ENCODE measurements at regions not wholly inside any gene's neighbourhood (a gene's known extent, or its start where the extent isn't known, plus 50 kb on each side); places are given as distances from the start of the nearest gene placed in this dataset.
"Not testable (repeated sequence)": the region's sequence is repeated elsewhere in the genome, so short reads cannot be mapped to it uniquely, and the experiment has no call there.

- intact Hi-C loops (cut with micrococcal nuclease): loop anchor here (1.0 to 10.0 kb wide), 11 partner anchors 13 to 1812 kb away; a partner anchor contains a TSS
- Mint-ChIP-seq H3K36me3 (ENCODE audit: low read depth) (peaks cover 16% of the 10 kb centered on the region), H3K27me3 (no peaks in the 10 kb centered on the region), H3K27ac (no peak overlapping the region), H3K4me3 (no peak overlapping the region), H3K9me3 (no peaks in the 10 kb centered on the region), H3K4me1 (peaks cover 18% of the 10 kb centered on the region)
- DNase-seq (peak; percentile 30), ATAC-seq (ENCODE audit: low read depth) (peak; percentile 25)
- no peak for TF ChIP-seq CTCF (IDR thresholded peaks at IDR 0.05)
- CTCF ChIA-PET: interaction anchor here (1.0 to 3.3 kb wide), 9 partner anchors 19 to 1241 kb away, joined by 3 to 18 read pairs (median 9); a partner anchor contains a TSS
- POLR2A ChIA-PET: interaction anchor here (0.5 to 11.7 kb wide), 59 partner anchors 8 to 1816 kb away, joined by 3 to 1167 read pairs (median 8); partner anchors contain the start of genes TRIM27 and ZKSCAN8
These were observed 75.2 kb downstream of the OR2B2 start for GRCh38 chr6:27836783-27837624.

- DNase-seq: no peak
- CTCF ChIA-PET: interaction anchor here (0.8 to 3.3 kb wide), 6 partner anchors 18 to 54 kb away, joined by 3 to 18 read pairs (median 8); a partner anchor contains a TSS
These were observed 75.9 kb downstream of the OR2B2 start for GRCh38 chr6:27836141-27836782.

GRCh38 chr6:27834879-27835549 is 77.2 kb downstream of the OR2B2 start:
- CTCF ChIA-PET: interaction anchor here (0.8 to 2.1 kb wide), 3 partner anchors 37 to 55 kb away, joined by 3 to 4 read pairs (median 3); a partner anchor contains a TSS
- intact Hi-C loops (cut with micrococcal nuclease): loop anchor here (5.0 to 10.0 kb wide), 6 partner anchors 302 to 1810 kb away; a partner anchor contains a TSS
- no peak for TF ChIP-seq CTCF (IDR thresholded peaks at IDR 0.05)
- Mint-ChIP-seq H3K27me3 (no peaks in the 10 kb centered on the region), H3K9me3 (no peaks in the 10 kb centered on the region), H3K27ac (peak overlapping the region; percentile 67), H3K4me1 (peaks cover 31% of the 10 kb centered on the region), H3K4me3 (no peak overlapping the region), H3K36me3 (ENCODE audit: low read depth) (peaks cover 25% of the 10 kb centered on the region)
- ATAC-seq (ENCODE audit: low read depth) (no peak), DNase-seq (no peak)
- POLR2A ChIA-PET: interaction anchor here (0.5 to 11.7 kb wide), 12 partner anchors 13 to 1809 kb away, joined by 3 to 1167 read pairs (median 43); a partner anchor contains a TSS

More at GRCh38 chr6:27836141-27836782, 75.9 kb downstream of the OR2B2 start:
- Mint-ChIP-seq H3K27ac (no peak overlapping the region), H3K27me3 (no peaks in the 10 kb centered on the region), H3K36me3 (ENCODE audit: low read depth) (peaks cover 19% of the 10 kb centered on the region), H3K9me3 (no peaks in the 10 kb centered on the region), H3K4me3 (no peak overlapping the region), H3K4me1 (peaks cover 22% of the 10 kb centered on the region)
- intact Hi-C loops (cut with micrococcal nuclease): loop anchor here (2.0 to 10.0 kb wide), 9 partner anchors 301 to 1811 kb away; a partner anchor contains a TSS
- ATAC-seq (ENCODE audit: low read depth): no peak
- no peak for TF ChIP-seq CTCF (IDR thresholded peaks at IDR 0.05)
- POLR2A ChIA-PET: interaction anchor here (1.1 to 11.7 kb wide), 33 partner anchors 7 to 1815 kb away, joined by 3 to 1167 read pairs (median 20); partner anchors contain the start of gene ZKSCAN8

- H3K4me3 Mint-ChIP-seq: no peak overlapping the region
- DNase-seq (no peak), ATAC-seq (ENCODE audit: low read depth) (no peak)
- TF ChIP-seq CTCF (IDR thresholded peaks at IDR 0.05): no peak
- CTCF ChIA-PET: interaction anchor here (1.1 to 2.1 kb wide), 2 partner anchors 38 to 55 kb away, joined by 3 to 4 read pairs; a partner anchor contains a TSS
- H3K27ac Mint-ChIP-seq: peak overlapping the region; percentile 19
- no peaks in the 10 kb centered on the region for H3K27me3 Mint-ChIP-seq
- H3K4me1 Mint-ChIP-seq: peaks cover 31% of the 10 kb centered on the region
- peaks cover 25% of the 10 kb centered on the region for H3K36me3 Mint-ChIP-seq (ENCODE audit: low read depth)
- intact Hi-C loops (cut with micrococcal nuclease): loop anchor here (10.0 kb wide), 2 partner anchors 1590 to 1810 kb away; a partner anchor contains a TSS
- H3K9me3 Mint-ChIP-seq: no peaks in the 10 kb centered on the region
- POLR2A ChIA-PET: interaction anchor here (0.5 to 11.7 kb wide), 10 partner anchors 13 to 1677 kb away, joined by 3 to 1167 read pairs (median 31); a partner anchor contains a TSS
These were observed 77.8 kb downstream of the OR2B2 start for GRCh38 chr6:27834384-27834783.

- Mint-ChIP-seq H3K4me1 (peaks cover 30% of the 10 kb centered on the region), H3K4me3 (peak overlapping the region; percentile 92), H3K27ac (peak overlapping the region; percentile 97), H3K36me3 (ENCODE audit: low read depth) (peaks cover 25% of the 10 kb centered on the region)
- H3K27me3 Mint-ChIP-seq, CTCF ChIA-PET, H3K9me3 Mint-ChIP-seq: not testable (repeated sequence)
- POLR2A ChIA-PET: interaction anchor here (0.6 to 11.7 kb wide), 28 partner anchors 10 to 1811 kb away, joined by 3 to 1167 read pairs (median 7); partner anchors contain the start of genes TRIM27 and ZKSCAN4
- peak; percentile 88 for ATAC-seq (ENCODE audit: low read depth)
- peak; percentile 67 for DNase-seq
- intact Hi-C loops (cut with micrococcal nuclease): loop anchor here (10.0 kb wide), 2 partner anchors 1587 to 1807 kb away; a partner anchor contains a TSS
These were observed 80.6 kb downstream of the OR2B2 start for GRCh38 chr6:27831434-27832081.

- Mint-ChIP-seq H3K27ac (peak overlapping the region; percentile 97), H3K4me1 (peaks cover 34% of the 10 kb centered on the region), H3K4me3 (peak overlapping the region; percentile 92), H3K36me3 (ENCODE audit: low read depth) (peaks cover 24% of the 10 kb centered on the region)
- intact Hi-C loops (cut with micrococcal nuclease): loop anchor here (10.0 kb wide), 2 partner anchors 1586 to 1806 kb away; a partner anchor contains a TSS
- not testable (repeated sequence) for H3K27me3 Mint-ChIP-seq, DNase-seq, H3K9me3 Mint-ChIP-seq
- CTCF ChIA-PET: interaction anchor here (1.0 kb wide), 1 partner anchor 35 kb away, joined by 3 read pairs; no protein-coding TSS in a partner anchor
- POLR2A ChIA-PET: interaction anchor here (0.6 to 11.7 kb wide), 25 partner anchors 8 to 1811 kb away, joined by 3 to 1167 read pairs (median 6); partner anchors contain the start of gene TRIM27
- peak; percentile 75 for ATAC-seq (ENCODE audit: low read depth)
These were observed 81.4 kb downstream of the OR2B2 start for GRCh38 chr6:27830600-27831433.
